MCF 10A (cell line): ENCODE measurements at regions not wholly inside any gene's neighbourhood (a gene's known extent, or its start where the extent isn't known, plus 50 kb on each side); places are given as distances from the start of the nearest gene placed in this dataset.

ENCODE experiments used
- BruUV-seq: library from RNA; stranded (reverse); fragments of 400-500 nt; replicated peaks from 2 replicates; lab custom pipeline; 2021; lab: Mats Ljungman, UMichigan
- CTCF ChIA-PET: fragments of 300-600 bp; sonication (Branson Sonifier 250); formaldehyde crosslinking; extraction: SDS; loops from one replicate; lab custom pipeline; 2021; ENCODE audit warnings: antibody characterized with exemption, inconsistent platforms; lab: Yijun Ruan, JAX
- POLR2A ChIA-PET: fragments of 300-600, 350-650 bp; sonication (Branson Sonifier 250); formaldehyde crosslinking; extraction: SDS; loops from one replicate; lab custom pipeline; 2020; ENCODE audit warnings: antibody characterized with exemption, inconsistent platforms; lab: Yijun Ruan, JAX
- DNase-seq: peaks from one replicate; pipeline ENCODE4 v3.0.0-alpha.2; 2018; ENCODE audit not compliant: unreplicated experiment
- H3K27ac Mint-ChIP-seq: one replicate; pipeline ENCODE4 v1.8.0; 2022; ENCODE audit warnings: mild to moderate bottlenecking, low read depth, mixed read lengths; ENCODE audit not compliant: unreplicated experiment
- H3K27me3 Mint-ChIP-seq: one replicate; pipeline ENCODE4 v1.8.0; 2022; ENCODE audit warnings: mixed read lengths; ENCODE audit not compliant: insufficient read depth, unreplicated experiment
- H3K36me3 Mint-ChIP-seq: one replicate; pipeline ENCODE4 v1.8.0; 2022; ENCODE audit warnings: mild to moderate bottlenecking, moderate library complexity, mixed read lengths; ENCODE audit not compliant: insufficient read depth, unreplicated experiment
- H3K4me1 Mint-ChIP-seq: one replicate; pipeline ENCODE4 v1.8.0; 2022; ENCODE audit warnings: mixed read lengths; ENCODE audit not compliant: insufficient read depth, unreplicated experiment
- H3K4me3 Mint-ChIP-seq: one replicate; pipeline ENCODE4 v1.8.0; 2022; ENCODE audit warnings: mild to moderate bottlenecking, moderate library complexity, mixed read lengths; ENCODE audit not compliant: unreplicated experiment
- H3K9me3 Mint-ChIP-seq: one replicate; pipeline ENCODE4 v1.8.0; 2022; ENCODE audit warnings: mixed read lengths; ENCODE audit not compliant: unreplicated experiment
- intact Hi-C: fragments of 100-400 bp; cut with micrococcal nuclease; formaldehyde crosslinking; loops from 2 replicates; pipeline ENCODE4 v1.14.1; 2022
- TF ChIP-seq, protein P1 (sequence below): fragments of 200-600 bp; IDR thresholded peaks from one replicate; pipeline ENCODE4 v1.8.0; 2022; ENCODE audit warnings: antibody characterized with exemption, mild to moderate bottlenecking; ENCODE audit not compliant: unreplicated experiment

DNA sequence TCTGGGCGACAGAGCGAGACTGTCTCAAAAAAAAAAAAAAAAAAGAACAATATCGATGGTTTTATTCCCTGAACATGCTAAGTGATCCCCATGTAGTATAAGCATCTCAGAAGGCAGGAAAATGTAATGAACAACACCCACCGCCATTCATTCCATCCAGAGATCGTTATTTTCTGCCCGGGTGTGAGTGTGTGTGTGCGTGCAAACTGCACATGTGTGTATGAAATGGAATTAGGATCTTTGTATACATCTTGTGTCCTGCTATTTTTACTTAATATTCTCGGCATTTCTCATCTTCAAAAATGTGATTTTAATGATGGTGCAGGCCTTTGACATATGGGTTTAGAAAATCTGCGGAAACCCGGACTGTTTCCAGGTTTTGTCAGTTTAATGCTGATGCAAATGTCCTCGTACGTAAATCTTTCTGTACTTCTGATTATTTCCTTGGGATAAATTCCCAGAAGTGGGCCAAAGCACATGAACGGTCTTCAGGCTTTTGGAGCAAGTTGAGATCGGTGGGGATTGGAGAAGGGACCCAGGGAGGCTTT is 254.8 kb downstream of the SEC14L1 start:
- no TSS peak for BruUV-seq
- Mint-ChIP-seq H3K27me3 (no peaks in the 10 kb centered on the region), H3K27ac (no peak overlapping the region), H3K36me3 (peaks cover 30% of the 10 kb centered on the region), H3K9me3 (no peaks in the 10 kb centered on the region), H3K4me3 (no peak overlapping the region), H3K4me1 (peaks cover 27% of the 10 kb centered on the region)
- intact Hi-C loops: no loop called here
- ChIA-PET POLR2A (interaction anchor here (0.6 kb wide), 1 partner anchor 182 kb away, joined by 3 read pairs; no protein-coding TSS in a partner anchor), CTCF (no interaction called here)
- TF ChIP-seq, protein P1, sequence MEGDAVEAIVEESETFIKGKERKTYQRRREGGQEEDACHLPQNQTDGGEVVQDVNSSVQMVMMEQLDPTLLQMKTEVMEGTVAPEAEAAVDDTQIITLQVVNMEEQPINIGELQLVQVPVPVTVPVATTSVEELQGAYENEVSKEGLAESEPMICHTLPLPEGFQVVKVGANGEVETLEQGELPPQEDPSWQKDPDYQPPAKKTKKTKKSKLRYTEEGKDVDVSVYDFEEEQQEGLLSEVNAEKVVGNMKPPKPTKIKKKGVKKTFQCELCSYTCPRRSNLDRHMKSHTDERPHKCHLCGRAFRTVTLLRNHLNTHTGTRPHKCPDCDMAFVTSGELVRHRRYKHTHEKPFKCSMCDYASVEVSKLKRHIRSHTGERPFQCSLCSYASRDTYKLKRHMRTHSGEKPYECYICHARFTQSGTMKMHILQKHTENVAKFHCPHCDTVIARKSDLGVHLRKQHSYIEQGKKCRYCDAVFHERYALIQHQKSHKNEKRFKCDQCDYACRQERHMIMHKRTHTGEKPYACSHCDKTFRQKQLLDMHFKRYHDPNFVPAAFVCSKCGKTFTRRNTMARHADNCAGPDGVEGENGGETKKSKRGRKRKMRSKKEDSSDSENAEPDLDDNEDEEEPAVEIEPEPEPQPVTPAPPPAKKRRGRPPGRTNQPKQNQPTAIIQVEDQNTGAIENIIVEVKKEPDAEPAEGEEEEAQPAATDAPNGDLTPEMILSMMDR: no peak
- no peak for DNase-seq

- CTCF ChIA-PET: interaction anchor here (0.7 kb wide), 1 partner anchor 47 kb away, joined by 4 read pairs; no protein-coding TSS in a partner anchor
- intact Hi-C loops: no loop called here
- Mint-ChIP-seq H3K27me3 (no peaks in the 10 kb centered on the region), H3K27ac (no peak overlapping the region), H3K9me3 (no peaks in the 10 kb centered on the region), H3K4me3 (no peak overlapping the region), H3K36me3 (peaks cover 30% of the 10 kb centered on the region), H3K4me1 (peaks cover 22% of the 10 kb centered on the region)
- TF ChIP-seq, protein P1: no peak
- BruUV-seq: no TSS peak
- no peak for DNase-seq
- POLR2A ChIA-PET: no interaction called here
Observed at GRCh38 chr17:77396610-77397009, 255.8 kb downstream of the SEC14L1 start.

DNA sequence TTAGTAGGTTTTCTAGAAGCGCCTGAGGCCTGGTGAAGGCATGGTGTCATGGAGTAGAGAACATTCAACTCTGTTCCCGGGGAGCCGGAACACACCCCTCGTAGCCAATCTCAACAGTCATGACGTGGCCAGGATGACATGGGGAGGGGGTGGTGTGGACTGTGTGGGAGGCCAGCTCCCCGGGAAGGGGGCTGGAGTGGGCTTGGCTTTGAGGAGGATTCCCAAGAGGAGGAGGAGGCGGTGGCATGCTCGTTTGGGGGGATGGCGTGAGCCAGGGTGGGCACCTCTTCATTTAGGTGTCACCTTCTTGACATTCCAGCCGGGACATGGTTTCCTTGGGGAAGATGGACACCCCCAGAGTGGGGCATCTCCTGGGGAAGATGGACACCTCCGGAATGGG is 257.5 kb downstream of the SEC14L1 start:
- intact Hi-C loops: no loop called here
- BruUV-seq: no TSS peak
- ChIA-PET CTCF (interaction anchor here (0.7 to 0.9 kb wide), 2 partner anchors 62 to 97 kb away, joined by 3 read pairs; no protein-coding TSS in a partner anchor), POLR2A (no interaction called here)
- no peak for DNase-seq
- no peaks in the 10 kb centered on the region for H3K27me3 Mint-ChIP-seq
- H3K9me3 Mint-ChIP-seq: no peaks in the 10 kb centered on the region
- peaks cover 38% of the 10 kb centered on the region for H3K36me3 Mint-ChIP-seq
- peaks cover 11% of the 10 kb centered on the region for H3K4me1 Mint-ChIP-seq
- TF ChIP-seq, protein P1: no peak
- H3K27ac Mint-ChIP-seq: no peak overlapping the region
- H3K4me3 Mint-ChIP-seq: no peak overlapping the region

DNA sequence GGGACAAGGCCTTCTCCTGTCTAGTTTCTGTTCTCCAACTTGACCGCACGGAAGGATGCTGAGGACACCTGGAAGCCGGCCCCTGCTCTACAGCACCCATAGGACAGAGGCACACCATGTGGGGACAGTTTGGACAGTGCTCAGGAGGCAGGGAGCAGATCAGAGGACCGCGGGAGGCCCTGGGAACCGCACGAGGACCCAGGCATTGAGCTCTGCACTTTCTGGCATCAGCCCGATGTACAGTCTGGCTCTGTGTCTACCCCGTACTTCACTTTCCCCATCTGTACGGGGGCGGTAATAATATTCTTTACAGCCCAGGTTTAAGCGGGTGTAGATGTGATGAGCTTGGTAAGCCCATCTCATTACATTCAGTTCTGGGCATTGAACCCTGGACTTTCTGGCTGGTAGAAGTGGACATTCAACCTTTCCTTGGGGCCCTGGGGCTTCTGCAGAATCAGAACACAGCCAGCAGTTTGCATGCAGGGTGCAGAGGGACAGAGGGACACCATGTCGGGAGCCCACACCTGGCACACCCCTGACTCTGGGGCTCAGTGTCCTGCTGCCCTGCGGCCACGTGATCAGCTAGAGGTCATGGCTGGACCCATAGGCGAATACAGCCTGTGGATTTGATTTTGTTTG is 258.7 kb downstream of the SEC14L1 start:
- Mint-ChIP-seq H3K27ac (no peak overlapping the region), H3K27me3 (no peaks in the 10 kb centered on the region), H3K4me1 (peaks cover 17% of the 10 kb centered on the region), H3K9me3 (no peaks in the 10 kb centered on the region), H3K36me3 (peaks cover 41% of the 10 kb centered on the region), H3K4me3 (no peak overlapping the region)
- no TSS peak for BruUV-seq
- intact Hi-C loops: no loop called here
- ChIA-PET CTCF (interaction anchor here (1.0 kb wide), 2 partner anchors 50 to 68 kb away, joined by 3 to 4 read pairs; no protein-coding TSS in a partner anchor), POLR2A (interaction anchor here (0.6 to 0.9 kb wide), 2 partner anchors 10 to 13 kb away, joined by 3 to 7 read pairs; no protein-coding TSS in a partner anchor)
- TF ChIP-seq, protein P1: no peak
- DNase-seq: no peak
